NT2/D1 (cell line): ENCODE measurements at regions not wholly inside any gene's neighbourhood (a gene's known extent, or its start where the extent isn't known, plus 50 kb on each side); places are given as distances from the start of the nearest gene placed in this dataset.

ENCODE experiments used
- SUZ12 ChIP-seq: IDR thresholded peaks from 2 replicates; pipeline ENCODE4 v1.6.1; 2011; ENCODE audit not compliant: insufficient read length, insufficient read depth; ENCODE audit errors: extremely low read depth
- YY1 ChIP-seq: IDR thresholded peaks from 2 replicates; pipeline ENCODE4 v1.6.1; 2011; ENCODE audit not compliant: insufficient read length, insufficient read depth
- ZNF274 ChIP-seq: IDR thresholded peaks from 2 replicates; pipeline ENCODE4 v1.6.1; 2011; ENCODE audit warnings: mild to moderate bottlenecking, low read depth, low read length

GRCh38 chr4:161320377-161320776 is 843.4 kb downstream of the FSTL5 start:
- TF ChIP-seq ZNF274: no peak
- no peak for TF ChIP-seq SUZ12
- no peak for TF ChIP-seq YY1
